HG03060 (cell line): ENCODE measurements at regions not wholly inside any gene's neighbourhood (a gene's known extent, or its start where the extent isn't known, plus 50 kb on each side); places are given as distances from the start of the nearest gene placed in this dataset.

ENCODE experiments used
- ATAC-seq: cut with Tn5 transposase; IDR thresholded peaks from one replicate; pipeline ENCODE4 v1.9.1; 2021; ENCODE audit warnings: low read depth, moderate number of reproducible peaks; ENCODE audit not compliant: unreplicated experiment

- no peak for ATAC-seq
These were observed 162.0 kb upstream of the SYT6 start for GRCh38 chr1:114315631-114316030.

DNA sequence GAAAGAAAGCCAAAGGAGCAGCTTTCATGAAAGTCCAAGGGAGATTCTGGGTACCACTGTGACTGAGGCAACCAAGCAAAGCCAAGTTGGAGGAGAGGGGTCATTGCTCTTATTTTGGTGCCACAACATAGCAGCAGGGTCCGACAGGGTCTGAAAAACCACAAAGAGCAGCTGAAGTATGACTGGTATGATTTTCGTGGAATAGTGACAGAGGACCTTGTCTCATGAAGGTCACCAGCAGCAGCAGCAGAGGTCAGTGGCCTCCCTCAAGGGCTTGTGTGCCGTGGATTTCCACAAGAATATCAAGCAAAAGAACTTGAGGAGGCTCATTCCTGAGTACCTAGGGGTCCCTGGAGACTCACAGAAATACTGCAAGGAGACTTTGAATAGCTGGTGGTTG lies 160.9 kb upstream of the SYT6 start:
- ATAC-seq: no peak

- ATAC-seq: no peak
These were observed 160.4 kb upstream of the SYT6 start for GRCh38 chr1:114314098-114314497.

DNA sequence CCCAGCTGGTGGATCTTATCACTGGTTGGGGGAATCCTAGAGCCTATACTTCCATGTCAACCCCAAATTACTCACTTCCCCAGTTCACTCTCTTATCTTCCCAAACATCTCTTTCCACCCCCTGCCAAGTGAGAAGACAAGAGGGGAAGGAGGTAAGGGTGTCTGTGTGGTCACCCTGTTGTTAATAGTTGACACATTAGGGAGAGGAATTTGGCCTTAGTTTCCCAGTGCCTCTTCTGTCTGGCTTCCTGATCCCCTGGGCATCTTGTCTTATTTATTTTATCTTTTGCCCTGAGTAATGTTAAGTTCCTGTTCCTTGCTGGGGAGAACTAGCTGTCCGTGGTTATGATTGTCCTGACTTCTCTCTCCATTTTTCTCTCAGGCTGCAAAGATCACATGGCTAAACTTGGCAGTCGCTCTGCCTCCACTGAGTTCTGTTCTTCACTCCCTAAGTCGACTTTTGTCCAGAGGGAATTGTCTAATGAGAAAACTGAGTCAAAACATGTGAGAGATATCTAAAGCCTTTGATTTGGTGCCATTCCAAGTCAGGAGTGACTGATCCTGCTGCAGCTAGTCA lies 157.1 kb upstream of the SYT6 start:
- ATAC-seq: no peak

GRCh38 chr1:114302821-114303220 lies 149.2 kb upstream of the SYT6 start:
- ATAC-seq: no peak

GRCh38 chr1:114299331-114299975 lies 145.8 kb upstream of the SYT6 start:
- ATAC-seq: no peak

DNA sequence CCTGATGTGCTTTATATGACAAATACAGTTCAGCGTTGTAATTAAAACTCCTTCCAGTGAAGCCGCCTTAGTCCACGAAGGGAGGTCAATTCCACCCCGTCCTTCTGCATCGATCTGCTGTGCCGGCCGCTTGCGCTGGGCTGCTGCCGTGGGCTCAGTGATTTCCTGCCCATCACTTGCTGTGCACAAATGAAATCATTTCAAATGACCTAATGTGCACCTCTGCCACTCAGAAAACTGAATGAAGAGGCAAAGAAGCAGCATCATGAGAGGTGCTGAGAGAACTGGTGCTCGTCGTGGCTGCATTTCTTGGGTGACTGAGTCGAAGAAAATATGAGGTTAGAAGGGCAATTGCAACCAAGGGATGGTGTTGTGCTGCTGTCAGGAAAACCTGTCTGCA lies 144.3 kb upstream of the SYT6 start:
- ATAC-seq: no peak

GRCh38 chr1:114296413-114296812 lies 142.7 kb upstream of the SYT6 start:
- no peak for ATAC-seq

DNA sequence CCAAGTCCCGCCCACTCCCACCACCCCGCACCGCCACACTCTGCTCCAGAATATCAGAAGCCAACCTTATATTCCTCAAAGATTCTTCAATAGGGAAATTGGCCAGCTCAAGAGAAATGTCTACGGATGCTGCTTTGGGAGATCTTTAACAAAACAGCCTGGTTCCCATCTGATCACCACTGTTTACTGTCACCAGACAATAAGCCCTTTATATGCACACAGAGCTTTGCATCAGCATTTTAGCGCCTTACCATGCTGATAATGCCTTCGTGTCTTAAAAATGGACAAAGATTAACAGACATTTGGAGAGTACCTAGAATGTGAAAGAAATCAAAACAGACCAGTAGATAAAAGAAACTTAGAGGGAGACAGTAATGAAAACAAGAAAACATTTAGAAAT lies 141.7 kb upstream of the SYT6 start:
- no peak for ATAC-seq

GRCh38 chr1:114292835-114293234 lies 139.2 kb upstream of the SYT6 start:
- ATAC-seq: no peak

DNA sequence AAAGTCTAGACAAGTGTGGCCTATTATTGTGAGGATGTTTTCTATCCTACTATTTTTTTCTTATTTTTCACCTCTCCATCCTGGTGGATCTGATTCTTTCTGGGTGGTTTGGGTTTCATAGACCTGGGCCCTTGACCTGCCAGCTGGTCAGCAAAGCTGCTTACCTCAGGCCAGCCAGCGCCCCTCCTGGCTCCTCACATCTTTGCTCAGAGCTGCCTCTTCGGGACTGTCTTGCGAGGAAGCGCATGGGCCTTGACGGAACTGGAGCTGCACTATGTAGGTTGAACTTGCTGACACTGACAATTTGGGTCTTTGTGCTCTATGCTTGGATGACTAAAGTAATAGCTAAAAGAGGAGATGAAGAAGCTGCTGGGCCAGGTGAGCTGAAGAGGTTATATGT lies 138.5 kb upstream of the SYT6 start:
- no peak for ATAC-seq

GRCh38 chr1:114290776-114291175 lies 137.1 kb upstream of the SYT6 start:
- no peak for ATAC-seq

DNA sequence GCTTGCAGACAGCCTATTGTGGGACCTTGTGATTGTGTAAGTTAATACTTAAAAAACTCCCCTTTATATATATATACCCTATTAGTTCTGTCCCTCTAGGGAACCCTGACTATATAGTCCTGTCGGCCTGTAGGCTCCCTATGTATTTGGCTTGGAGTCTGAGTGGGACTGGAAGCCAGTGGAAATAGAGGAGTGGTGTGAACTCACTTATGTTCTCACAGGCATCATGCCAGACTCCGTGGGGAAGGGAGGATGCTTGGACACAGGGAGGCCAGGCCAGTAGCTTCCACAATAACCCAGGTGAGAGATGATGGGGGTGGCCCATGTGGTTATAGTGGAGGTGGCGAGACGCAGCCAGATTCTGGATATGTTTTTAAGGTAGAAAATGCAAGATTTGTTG lies 136.7 kb upstream of the SYT6 start:
- ATAC-seq: no peak

DNA sequence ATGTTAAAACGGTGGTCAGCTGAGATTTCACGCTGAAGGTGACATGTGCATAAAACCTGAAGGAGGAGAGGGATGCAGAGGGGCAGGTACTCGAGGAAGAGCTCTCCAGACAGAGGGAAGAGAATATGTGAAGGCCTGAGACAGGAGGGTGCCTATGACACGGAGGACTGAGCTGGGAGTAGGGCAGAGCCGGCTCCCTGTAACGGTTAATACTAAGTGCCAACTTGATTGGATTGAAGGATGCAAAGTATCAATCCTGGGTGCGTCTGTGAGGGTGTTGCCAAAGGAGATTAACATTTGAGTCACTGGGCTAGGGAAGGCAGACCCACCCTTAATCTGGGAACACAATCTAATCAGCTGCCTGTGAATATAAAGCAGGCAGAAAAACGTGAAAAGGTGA lies 136.2 kb upstream of the SYT6 start:
- ATAC-seq: no peak

GRCh38 chr1:114289306-114289705 lies 135.6 kb upstream of the SYT6 start:
- ATAC-seq: no peak

DNA sequence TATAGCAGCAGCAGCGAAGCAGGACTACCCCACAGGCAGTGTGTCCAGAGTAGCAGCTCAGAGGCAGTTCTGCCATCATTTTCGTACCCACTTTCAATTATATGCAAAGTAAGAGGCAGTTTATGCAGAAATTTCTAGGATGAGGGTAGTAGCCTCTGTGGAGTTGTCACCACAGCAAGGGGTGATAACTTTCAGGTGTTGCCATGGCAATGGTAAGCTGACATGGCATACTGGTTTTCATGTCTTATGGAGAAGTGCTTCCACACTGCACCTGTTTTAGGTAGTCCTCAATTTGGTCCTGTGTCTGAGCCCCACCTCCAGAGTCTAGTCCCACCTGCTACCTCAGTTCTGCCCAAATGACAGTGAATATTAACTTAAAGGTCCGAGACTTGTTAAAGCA lies 133.3 kb upstream of the SYT6 start:
- ATAC-seq: no peak

GRCh38 chr1:114286179-114286578 lies 132.5 kb upstream of the SYT6 start:
- ATAC-seq: no peak

GRCh38 chr1:114282751-114283403 lies 129.2 kb upstream of the SYT6 start:
- ATAC-seq: peak; percentile 65

- no peak for ATAC-seq
These were observed 125.2 kb upstream of the SYT6 start for GRCh38 chr1:114278911-114279310.

- ATAC-seq: no peak
These were observed 124.8 kb upstream of the SYT6 start for GRCh38 chr1:114278430-114278829.

DNA sequence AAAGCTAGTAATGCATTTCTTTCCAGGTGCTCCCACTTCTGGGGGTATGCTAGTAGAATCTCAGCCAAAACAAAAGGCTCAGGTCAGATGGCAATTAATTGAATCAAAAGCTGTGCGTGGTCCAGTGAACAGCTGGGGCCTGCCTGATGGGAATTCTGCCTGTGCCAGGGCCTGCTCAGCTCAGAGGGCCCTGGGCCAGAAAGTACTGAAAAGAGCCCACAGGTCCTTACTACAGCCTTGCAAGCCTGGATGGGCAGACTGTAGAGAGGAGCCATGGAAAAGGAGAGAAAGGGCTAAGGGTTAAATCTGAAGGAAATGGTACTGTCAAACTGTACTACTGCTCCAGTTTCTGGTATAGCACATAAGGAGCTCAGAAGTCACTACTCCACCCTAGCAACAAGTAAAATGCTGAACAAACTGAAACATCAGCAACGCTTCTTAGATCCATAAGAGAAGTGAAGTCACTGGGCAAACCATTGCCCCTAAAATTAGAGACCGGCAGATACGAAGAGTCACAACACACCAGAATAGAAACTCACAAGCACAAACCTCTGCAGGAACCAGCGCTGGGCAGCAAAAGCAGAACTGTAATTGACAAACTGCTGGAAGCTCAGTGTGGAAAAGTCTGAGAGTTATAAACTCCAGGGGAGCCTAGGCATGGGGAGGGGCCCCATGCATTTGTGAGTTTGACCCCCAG lies 121.1 kb upstream of the SYT6 start:
- no peak for ATAC-seq

- ATAC-seq: no peak
These were observed 118.9 kb upstream of the SYT6 start for GRCh38 chr1:114272593-114272992.
